ENCODE measurements at regions not wholly inside any gene's neighbourhood (a gene's known extent, or its start where the extent isn't known, plus 50 kb on each side); places are given as distances from the start of the nearest gene placed in this dataset.
"Not testable (repeated sequence)": the region's sequence is repeated elsewhere in the genome, so short reads cannot be mapped to it uniquely, and the experiment has no call there.

DNA sequence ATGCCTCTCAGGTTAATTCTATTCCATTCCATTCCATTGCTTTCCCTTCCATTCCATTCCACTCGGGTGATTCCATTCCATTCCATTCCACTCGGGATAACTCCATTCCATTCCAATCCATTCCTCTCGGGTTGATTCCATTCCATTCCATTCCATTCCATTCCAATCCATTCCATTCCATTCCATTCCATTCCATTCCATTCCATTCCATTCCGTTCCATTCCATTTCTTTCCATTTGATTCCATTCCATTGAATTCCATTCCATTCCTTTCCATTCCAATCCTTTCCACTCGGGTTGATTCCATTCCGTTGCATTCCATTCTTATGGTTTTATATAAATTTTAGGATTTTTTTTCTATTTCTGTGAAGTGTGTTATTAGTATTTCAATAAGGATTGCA, 170.2 kb downstream of the CWH43 start:
- not testable (repeated sequence) for H3K79me2 ChIP-seq (replicated peaks; ENCODE audit: insufficient read depth, low read length); H3K9me2 ChIP-seq (ENCODE audit: insufficient read depth, low read length); H3K4me2 ChIP-seq (ENCODE audit: low read length); H3F3A ChIP-seq (ENCODE audit: insufficient read depth, low read length, poor library complexity, severe bottlenecking); H2AFZ ChIP-seq (ENCODE audit: low read depth, low read length); H4K20me1 ChIP-seq (ENCODE audit: insufficient read depth); H3K27me3 ChIP-seq (ENCODE audit: insufficient read depth, low read depth, low read length); H3K27ac ChIP-seq (ENCODE audit: low read length); H3K4me3 ChIP-seq (ENCODE audit: low read length); H3K9ac ChIP-seq (ENCODE audit: low read length); H3K36me3 ChIP-seq (ENCODE audit: insufficient read depth, low read length)
- peaks cover 27% of the 10 kb centered on the region for H3K9me3 ChIP-seq (ENCODE audit: low read length)

DNA sequence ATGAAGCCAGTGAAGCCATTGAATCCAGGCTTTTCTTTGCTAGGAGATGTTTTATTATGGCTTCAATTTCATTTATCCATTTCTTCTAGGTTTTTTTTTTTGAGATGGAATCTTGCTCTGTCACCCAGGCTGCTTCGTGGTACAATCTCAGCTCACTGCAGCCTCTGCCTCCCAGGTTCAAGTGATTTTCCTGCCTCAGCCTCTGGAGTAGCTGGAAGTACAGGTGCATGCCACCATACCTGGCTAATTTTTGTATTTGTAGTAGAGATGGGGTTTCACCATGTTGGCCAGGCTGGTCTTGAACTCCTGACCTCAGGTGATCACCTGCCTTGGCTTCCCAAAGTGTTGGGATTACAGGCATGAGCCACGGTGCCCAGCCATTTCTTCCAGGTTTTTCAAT, 171.6 kb downstream of the CWH43 start:
- not testable (repeated sequence) for H3K4me2 ChIP-seq (ENCODE audit: low read length); H3K9me2 ChIP-seq (ENCODE audit: insufficient read depth, low read length); H3F3A ChIP-seq (ENCODE audit: insufficient read depth, low read length, poor library complexity, severe bottlenecking); H2AFZ ChIP-seq (ENCODE audit: low read depth, low read length); H3K27me3 ChIP-seq (ENCODE audit: insufficient read depth, low read depth, low read length); H3K79me2 ChIP-seq (replicated peaks; ENCODE audit: insufficient read depth, low read length); H4K20me1 ChIP-seq (ENCODE audit: insufficient read depth); H3K27ac ChIP-seq (ENCODE audit: low read length); H3K9ac ChIP-seq (ENCODE audit: low read length); H3K36me3 ChIP-seq (ENCODE audit: insufficient read depth, low read length); H3K4me3 ChIP-seq (ENCODE audit: low read length)
- peaks cover 26% of the 10 kb centered on the region for H3K9me3 ChIP-seq (ENCODE audit: low read length)

DNA sequence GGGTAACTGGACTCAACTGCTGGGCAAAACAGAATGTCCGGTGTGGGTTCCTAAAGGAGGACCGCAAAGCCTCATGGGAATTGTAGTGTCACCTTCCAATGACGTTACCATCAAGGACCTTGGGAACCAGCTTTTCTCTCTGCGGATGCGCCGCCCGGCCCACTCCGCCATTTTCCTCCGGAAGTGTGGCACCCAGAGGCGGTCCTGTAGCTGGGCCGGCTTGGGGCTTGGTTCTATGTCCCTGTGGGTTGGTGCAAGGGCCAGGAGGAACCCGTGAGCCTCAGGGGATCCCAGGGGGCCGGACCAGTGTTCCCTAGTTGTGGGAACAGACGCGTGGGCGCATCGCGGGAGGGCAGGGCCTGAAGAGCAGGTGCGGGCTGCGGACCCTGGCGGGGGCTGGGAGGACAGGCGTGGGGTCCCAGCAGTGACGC, 175.1 kb downstream of the CWH43 start:
- H3K4me2 ChIP-seq (ENCODE audit: low read length); H3K4me3 ChIP-seq (ENCODE audit: low read length); H3K9me3 ChIP-seq (ENCODE audit: low read length); H3K79me2 ChIP-seq (replicated peaks; ENCODE audit: insufficient read depth, low read length); H3K9ac ChIP-seq (ENCODE audit: low read length); H2AFZ ChIP-seq (ENCODE audit: low read depth, low read length); H3K27me3 ChIP-seq (ENCODE audit: insufficient read depth, low read depth, low read length); H3K27ac ChIP-seq (ENCODE audit: low read length); H3K9me2 ChIP-seq (ENCODE audit: insufficient read depth, low read length); H4K20me1 ChIP-seq (ENCODE audit: insufficient read depth); H3F3A ChIP-seq (ENCODE audit: insufficient read depth, low read length, poor library complexity, severe bottlenecking); H3K36me3 ChIP-seq (ENCODE audit: insufficient read depth, low read length): not testable (repeated sequence)

- H4K20me1 ChIP-seq (ENCODE audit: insufficient read depth); H3K36me3 ChIP-seq (ENCODE audit: insufficient read depth, low read length); H3K4me2 ChIP-seq (ENCODE audit: low read length); H2AFZ ChIP-seq (ENCODE audit: low read depth, low read length); H3K27ac ChIP-seq (ENCODE audit: low read length); H3K9me3 ChIP-seq (ENCODE audit: low read length); H3K9ac ChIP-seq (ENCODE audit: low read length); H3K27me3 ChIP-seq (ENCODE audit: insufficient read depth, low read depth, low read length); H3K79me2 ChIP-seq (replicated peaks; ENCODE audit: insufficient read depth, low read length); H3K9me2 ChIP-seq (ENCODE audit: insufficient read depth, low read length); H3K4me3 ChIP-seq (ENCODE audit: low read length); H3F3A ChIP-seq (ENCODE audit: insufficient read depth, low read length, poor library complexity, severe bottlenecking): not testable (repeated sequence)
Observed at GRCh38 chr4:49164916-49165315, 178.8 kb downstream of the CWH43 start.

DNA sequence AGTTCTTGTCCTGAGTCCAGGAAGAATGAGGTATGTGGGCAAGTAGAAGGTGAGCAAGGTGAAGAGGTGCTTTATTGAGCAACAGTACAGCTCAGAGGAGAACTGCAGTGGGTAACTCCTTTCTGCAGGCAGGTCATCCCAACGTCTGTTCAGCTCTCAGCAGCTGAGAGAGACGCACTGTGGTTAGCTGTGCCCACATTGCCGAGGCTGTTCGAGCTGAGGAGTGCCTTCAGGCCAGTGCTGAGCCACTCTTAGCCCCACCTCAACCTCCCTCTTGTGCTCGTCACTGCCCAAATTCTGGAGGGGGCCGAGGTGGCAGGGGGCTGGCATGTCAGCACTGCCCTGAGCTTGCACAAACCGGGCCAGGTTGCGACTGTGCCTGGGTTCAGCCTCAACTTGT, 191.8 kb downstream of the CWH43 start:
- not testable (repeated sequence) for H4K20me1 ChIP-seq (ENCODE audit: insufficient read depth); H3K4me2 ChIP-seq (ENCODE audit: low read length); H3F3A ChIP-seq (ENCODE audit: insufficient read depth, low read length, poor library complexity, severe bottlenecking); H3K27me3 ChIP-seq (ENCODE audit: insufficient read depth, low read depth, low read length); H3K4me3 ChIP-seq (ENCODE audit: low read length); H3K79me2 ChIP-seq (replicated peaks; ENCODE audit: insufficient read depth, low read length); H3K9me3 ChIP-seq (ENCODE audit: low read length); H2AFZ ChIP-seq (ENCODE audit: low read depth, low read length); H3K9me2 ChIP-seq (ENCODE audit: insufficient read depth, low read length); H3K36me3 ChIP-seq (ENCODE audit: insufficient read depth, low read length); H3K27ac ChIP-seq (ENCODE audit: low read length); H3K9ac ChIP-seq (ENCODE audit: low read length)

- not testable (repeated sequence) for H2AFZ ChIP-seq (ENCODE audit: low read depth, low read length); H3K36me3 ChIP-seq (ENCODE audit: insufficient read depth, low read length); H3F3A ChIP-seq (ENCODE audit: insufficient read depth, low read length, poor library complexity, severe bottlenecking); H3K27me3 ChIP-seq (ENCODE audit: insufficient read depth, low read depth, low read length); H4K20me1 ChIP-seq (ENCODE audit: insufficient read depth); H3K4me2 ChIP-seq (ENCODE audit: low read length); H3K9me3 ChIP-seq (ENCODE audit: low read length); H3K79me2 ChIP-seq (replicated peaks; ENCODE audit: insufficient read depth, low read length); H3K27ac ChIP-seq (ENCODE audit: low read length); H3K9ac ChIP-seq (ENCODE audit: low read length); H3K9me2 ChIP-seq (ENCODE audit: insufficient read depth, low read length); H3K4me3 ChIP-seq (ENCODE audit: low read length)
Observed at GRCh38 chr4:49181088-49181487, 195.0 kb downstream of the CWH43 start.

DNA sequence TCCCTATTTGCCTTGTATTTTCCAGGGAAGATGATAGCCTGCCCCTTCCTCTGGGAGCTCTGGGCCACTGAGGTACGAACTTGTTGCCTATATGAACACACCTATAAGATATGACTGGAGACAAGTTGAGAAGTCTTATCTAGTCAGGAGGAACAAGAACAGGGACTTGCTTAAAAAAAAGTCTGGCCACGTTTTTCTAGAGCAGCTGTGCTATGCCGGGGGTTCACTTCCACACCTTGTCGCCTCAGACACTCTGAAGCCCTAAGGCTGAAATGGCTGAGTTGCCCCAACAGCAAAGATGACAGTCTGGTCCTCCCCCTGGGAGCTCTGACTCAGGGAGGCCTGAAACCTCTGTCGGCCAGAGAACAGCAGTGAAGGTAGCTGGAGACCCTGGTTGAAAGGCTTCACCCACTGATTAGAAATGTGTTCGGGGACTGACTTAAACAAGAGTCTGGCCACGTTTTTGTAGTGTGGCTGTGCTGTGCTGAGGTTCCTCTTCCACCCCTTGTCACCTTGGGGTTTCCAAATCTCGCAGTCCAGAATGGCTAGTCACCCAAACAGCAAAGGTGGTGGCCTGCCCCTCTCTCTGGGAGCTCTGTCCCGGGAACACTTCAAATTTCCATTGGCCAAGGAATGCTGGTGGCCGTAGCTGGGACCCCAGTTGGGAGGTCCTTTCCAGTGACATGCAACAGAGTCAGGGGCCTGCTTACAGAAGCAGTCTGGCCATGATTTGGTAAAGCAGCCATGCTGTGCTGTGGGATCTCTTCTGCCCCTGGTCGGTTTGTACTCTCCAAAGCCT, 225.5 kb downstream of the CWH43 start:
- H2AFZ ChIP-seq (ENCODE audit: low read depth, low read length); H3K9ac ChIP-seq (ENCODE audit: low read length); H3F3A ChIP-seq (ENCODE audit: insufficient read depth, low read length, poor library complexity, severe bottlenecking); H3K9me2 ChIP-seq (ENCODE audit: insufficient read depth, low read length); H4K20me1 ChIP-seq (ENCODE audit: insufficient read depth); H3K27me3 ChIP-seq (ENCODE audit: insufficient read depth, low read depth, low read length); H3K9me3 ChIP-seq (ENCODE audit: low read length); H3K36me3 ChIP-seq (ENCODE audit: insufficient read depth, low read length); H3K4me2 ChIP-seq (ENCODE audit: low read length); H3K27ac ChIP-seq (ENCODE audit: low read length); H3K79me2 ChIP-seq (replicated peaks; ENCODE audit: insufficient read depth, low read length); H3K4me3 ChIP-seq (ENCODE audit: low read length): not testable (repeated sequence)

DNA sequence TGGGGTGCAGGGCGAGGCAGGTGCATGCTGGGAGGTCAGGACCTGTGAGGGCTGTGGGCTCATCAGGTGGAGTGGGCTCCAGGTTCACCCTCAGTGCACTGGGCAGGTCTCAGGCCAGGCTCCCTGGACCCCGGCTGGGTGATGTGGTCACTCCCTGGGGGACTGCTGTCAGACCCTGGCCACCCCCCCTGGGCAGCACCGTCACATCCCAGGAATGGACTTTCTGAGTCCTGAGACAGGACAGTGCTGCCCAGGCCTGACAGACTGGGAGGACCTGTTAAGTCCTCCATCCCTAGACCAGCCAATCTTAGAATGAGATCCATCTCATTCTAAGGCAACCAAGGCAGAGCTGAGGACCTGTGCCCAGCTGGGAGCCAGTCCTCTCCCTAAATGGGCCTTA, 227.2 kb downstream of the CWH43 start:
- not testable (repeated sequence) for H3K4me3 ChIP-seq (ENCODE audit: low read length); H3K4me2 ChIP-seq (ENCODE audit: low read length); H3F3A ChIP-seq (ENCODE audit: insufficient read depth, low read length, poor library complexity, severe bottlenecking); H3K36me3 ChIP-seq (ENCODE audit: insufficient read depth, low read length); H3K79me2 ChIP-seq (replicated peaks; ENCODE audit: insufficient read depth, low read length); H2AFZ ChIP-seq (ENCODE audit: low read depth, low read length); H4K20me1 ChIP-seq (ENCODE audit: insufficient read depth); H3K27me3 ChIP-seq (ENCODE audit: insufficient read depth, low read depth, low read length); H3K9me2 ChIP-seq (ENCODE audit: insufficient read depth, low read length); H3K9me3 ChIP-seq (ENCODE audit: low read length); H3K9ac ChIP-seq (ENCODE audit: low read length); H3K27ac ChIP-seq (ENCODE audit: low read length)

All from neural cell (in vitro differentiated cells).